Naive thymus-derived CD4-positive, alpha-beta T cell (primary cell): ENCODE measurements at regions not wholly inside any gene's neighbourhood (a gene's known extent, or its start where the extent isn't known, plus 50 kb on each side); places are given as distances from the start of the nearest gene placed in this dataset.

Experiments used
- ATAC-seq: fragments of 150-1000 bp; cut with Tn5 transposase; 2 replicates; pipeline ENCODE4 v1.10.0; 2021; ENCODE audit warnings: mild to moderate bottlenecking, moderate library complexity
- CTCF ChIA-PET: fragments of 350-600 bp; sonication (Branson Sonifier 250); formaldehyde crosslinking; loops from one replicate; lab custom pipeline; 2021; ENCODE audit warnings: antibody characterized with exemption; lab: Charles Lee
- POLR2A ChIA-PET: fragments of 350-600 bp; sonication (Branson Sonifier 250); formaldehyde crosslinking; loops from one replicate; lab custom pipeline; 2021; ENCODE audit warnings: antibody characterized with exemption, inconsistent platforms; lab: Charles Lee
- DNase-seq, 9 donors: peaks; one replicate each; pipeline versions ENCODE4 v3.0.0 to v3.0.0-alpha.2; 2020 to 2022; ENCODE audit warnings: mixed read lengths in 1 of 9
- H3K27ac ChIP-seq: one replicate; pipeline ENCODE4 v1.7.0; 2013; ENCODE audit warnings: mild to moderate bottlenecking, low read depth, low read length, moderate library complexity
- H3K27me3 ChIP-seq, 2 donors: one replicate each; pipeline ENCODE4 v1.7.0; 2013; ENCODE audit warnings: low read length in 2 of 2, mild to moderate bottlenecking in 2 of 2, moderate library complexity in 2 of 2; ENCODE audit not compliant: control insufficient read depth in 2 of 2, insufficient read depth in 2 of 2
- H3K36me3 ChIP-seq, 3 experiments: 1 replicate in 2 of 3; 2 replicates in 1 of 3; pipeline ENCODE4 v1.7.0; 2013; ENCODE audit warnings: low read length in 3 of 3, mild to moderate bottlenecking in 3 of 3, moderate library complexity in 1 of 3; ENCODE audit not compliant: insufficient read depth in 3 of 3, control insufficient read depth in 2 of 3
- H3K4me1 ChIP-seq, 2 donors: one replicate each; pipeline ENCODE4 v1.7.0; 2013; ENCODE audit warnings: low read length in 2 of 2, mild to moderate bottlenecking in 2 of 2, moderate library complexity in 1 of 2; ENCODE audit not compliant: control insufficient read depth in 2 of 2, insufficient read depth in 2 of 2
- H3K4me3 ChIP-seq: 2 replicates; pipeline ENCODE4 v1.7.0; 2013; ENCODE audit warnings: mild to moderate bottlenecking, low read length
- H3K9me3 ChIP-seq, 3 experiments: 1 replicate in 2 of 3; 2 replicates in 1 of 3; pipeline ENCODE4 v1.7.0; 2013; ENCODE audit warnings: low read length in 3 of 3; ENCODE audit not compliant: control insufficient read depth in 2 of 3
- H3K27ac Mint-ChIP-seq, 9 donors: one replicate each; pipeline ENCODE4 v1.8.0; 2020 to 2022; ENCODE audit warnings: mixed read lengths in 9 of 9, mild to moderate bottlenecking in 8 of 9, moderate library complexity in 5 of 9, inconsistent platforms in 2 of 9
- H3K27me3 Mint-ChIP-seq, 5 donors: one replicate each; pipeline ENCODE4 v1.8.0; 2021 to 2022; ENCODE audit warnings: mixed read lengths in 5 of 5, mild to moderate bottlenecking in 1 of 5
- H3K36me3 Mint-ChIP-seq, 5 donors: one replicate each; pipeline ENCODE4 v1.8.0; 2020 to 2022; ENCODE audit warnings: mixed read lengths in 5 of 5, mild to moderate bottlenecking in 3 of 5, inconsistent platforms in 1 of 5
- H3K4me1 Mint-ChIP-seq, 7 donors: one replicate each; pipeline ENCODE4 v1.8.0; 2020 to 2022; ENCODE audit warnings: mixed read lengths in 7 of 7, mild to moderate bottlenecking in 3 of 7, inconsistent platforms in 1 of 7
- H3K4me3 Mint-ChIP-seq, 10 donors: one replicate each; pipeline ENCODE4 v1.8.0; 2020 to 2022; ENCODE audit warnings: mild to moderate bottlenecking in 10 of 10, mixed read lengths in 10 of 10, moderate library complexity in 6 of 10, inconsistent platforms in 2 of 10
- H3K9me3 Mint-ChIP-seq, 11 donors: one replicate each; pipeline ENCODE4 v1.8.0; 2020 to 2022; ENCODE audit warnings: mixed read lengths in 11 of 11, mild to moderate bottlenecking in 4 of 11, inconsistent platforms in 1 of 11, moderate library complexity in 1 of 11
- intact Hi-C, 2 donors: fragments of 100-400 bp; cut with micrococcal nuclease; formaldehyde crosslinking; loops; one replicate each; pipeline ENCODE4 v1.15.1; 2023

DNA sequence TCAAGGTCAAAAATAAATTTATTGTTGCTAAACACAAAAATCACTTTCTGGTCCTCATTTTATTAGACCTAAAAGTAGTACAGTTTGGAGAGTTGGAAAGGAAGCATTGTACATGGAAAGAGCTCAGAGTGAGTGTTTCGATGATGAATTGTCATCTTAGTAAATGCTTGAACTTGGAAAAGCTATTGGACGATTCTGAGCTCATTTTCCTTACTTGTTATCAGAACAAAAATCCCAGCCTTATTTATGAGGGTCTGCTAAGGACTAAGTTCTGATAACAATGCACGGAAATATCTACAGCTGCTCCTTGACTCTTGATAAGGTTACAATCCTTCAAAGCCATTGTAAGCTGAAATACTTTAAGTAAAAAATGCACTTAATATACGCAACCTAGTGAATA lies 710.0 kb upstream of the PTBP2 start:
- ATAC-seq (no peak), DNase-seq (no peak)
- CTCF ChIA-PET: no interaction called here
- no peak overlapping the region for H3K4me3 ChIP-seq
- Mint-ChIP-seq H3K4me3 (no peak overlapping the region), H3K27ac (no peak overlapping the region), H3K27me3 (no peaks in the 10 kb centered on the region), H3K4me1 (no peaks in the 10 kb centered on the region), H3K36me3 (no peaks in the 10 kb centered on the region), H3K9me3 (peaks cover 0 to 22% (median 0%) of the 10 kb centered on the region in 11 donors)
- H3K27ac ChIP-seq: no peak overlapping the region
- no peaks in the 10 kb centered on the region for H3K36me3 ChIP-seq
- H3K27me3 ChIP-seq: no peaks in the 10 kb centered on the region
- intact Hi-C loops: no loop called here
- no peaks in the 10 kb centered on the region for H3K4me1 ChIP-seq
- POLR2A ChIA-PET: no interaction called here
- H3K9me3 ChIP-seq: no peaks in the 10 kb centered on the region

DNA sequence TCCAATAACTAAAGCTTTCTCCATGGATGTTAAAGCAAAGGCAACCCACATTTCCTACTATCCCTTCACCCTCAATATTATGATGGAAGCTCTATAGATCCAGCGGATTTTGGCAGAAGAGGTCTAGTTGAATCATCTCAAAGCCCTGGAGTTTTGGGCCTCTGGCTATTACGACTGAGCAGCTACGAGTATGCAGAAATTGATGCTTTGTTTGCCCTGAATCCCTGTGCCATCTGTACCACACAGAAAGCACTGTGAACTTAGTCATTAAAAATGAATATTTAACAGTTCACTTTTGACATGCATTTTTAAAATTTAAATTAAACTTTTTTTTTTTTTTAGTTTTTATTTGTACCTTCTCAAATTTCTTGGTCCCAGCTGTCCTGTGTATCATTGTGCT lies 705.4 kb upstream of the PTBP2 start:
- H3K4me1 ChIP-seq: no peaks in the 10 kb centered on the region
- no peaks in the 10 kb centered on the region for H3K36me3 Mint-ChIP-seq
- H3K36me3 ChIP-seq: no peaks in the 10 kb centered on the region
- no peaks in the 10 kb centered on the region for H3K9me3 ChIP-seq
- intact Hi-C loops: no loop called here
- ATAC-seq (no peak), DNase-seq (no peak)
- H3K4me3 Mint-ChIP-seq: no peak overlapping the region
- ChIA-PET POLR2A (no interaction called here), CTCF (no interaction called here)
- no peaks in the 10 kb centered on the region for H3K27me3 Mint-ChIP-seq
- H3K27ac ChIP-seq: no peak overlapping the region
- H3K27ac Mint-ChIP-seq: no peak overlapping the region
- no peaks in the 10 kb centered on the region for H3K4me1 Mint-ChIP-seq
- H3K9me3 Mint-ChIP-seq: peaks cover 0 to 22% (median 0%) of the 10 kb centered on the region in 11 donors
- no peak overlapping the region for H3K4me3 ChIP-seq
- no peaks in the 10 kb centered on the region for H3K27me3 ChIP-seq

DNA sequence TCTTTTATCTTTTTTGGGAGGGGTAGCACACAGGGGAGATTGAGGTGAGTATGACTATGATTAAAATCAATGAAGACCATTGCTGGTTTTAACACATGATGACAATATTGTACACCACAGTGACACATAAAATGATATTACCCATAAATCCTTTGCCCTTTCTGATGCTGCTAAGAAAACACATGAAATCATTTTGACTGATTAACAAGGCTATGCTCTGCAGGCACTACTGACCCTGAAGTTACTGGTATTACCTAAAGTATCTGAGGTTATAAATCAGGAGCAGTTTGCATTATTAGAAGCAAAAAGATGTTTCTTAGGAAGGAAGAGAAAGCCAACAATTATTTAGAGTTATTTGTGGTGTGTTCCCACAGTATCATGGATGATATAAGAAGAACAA lies 701.2 kb upstream of the PTBP2 start:
- no peak for DNase-seq
- CTCF ChIA-PET: no interaction called here

DNA sequence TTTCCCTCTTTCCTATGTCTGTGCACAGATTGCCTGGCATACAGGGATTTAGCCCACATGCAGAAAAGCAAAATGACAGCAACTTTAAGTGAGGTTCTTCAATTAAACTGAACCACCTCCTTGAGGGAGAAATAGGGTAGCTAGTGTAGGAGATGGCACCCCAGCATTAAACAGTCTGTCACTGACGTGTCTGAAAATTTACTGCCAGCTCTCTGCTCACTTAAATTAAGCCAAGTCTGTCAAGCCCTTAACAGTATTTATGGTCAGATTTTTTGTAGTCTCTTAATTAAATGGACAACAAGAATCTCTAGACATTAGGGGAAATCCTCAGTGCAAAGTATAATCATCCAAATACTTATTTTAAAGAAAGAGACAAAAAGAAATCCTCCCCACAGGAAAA lies 696.5 kb upstream of the PTBP2 start:
- H3K4me3 ChIP-seq: no peak overlapping the region
- ChIA-PET CTCF (no interaction called here), POLR2A (no interaction called here)
- Mint-ChIP-seq H3K9me3 (peaks cover 0 to 8% (median 3%) of the 10 kb centered on the region in 11 donors), H3K36me3 (no peaks in the 10 kb centered on the region), H3K4me1 (no peaks in the 10 kb centered on the region), H3K27ac (no peak overlapping the region), H3K4me3 (no peak overlapping the region), H3K27me3 (no peaks in the 10 kb centered on the region)
- H3K4me1 ChIP-seq: no peaks in the 10 kb centered on the region
- ATAC-seq: no peak
- H3K27ac ChIP-seq: no peak overlapping the region
- H3K36me3 ChIP-seq: no peaks in the 10 kb centered on the region
- H3K27me3 ChIP-seq: no peaks in the 10 kb centered on the region
- DNase-seq: no peak
- H3K9me3 ChIP-seq: no peaks in the 10 kb centered on the region
- intact Hi-C loops: no loop called here

More for the DNA sequence above, 701.2 kb upstream of the PTBP2 start:
- no peaks in the 10 kb centered on the region for H3K36me3 Mint-ChIP-seq
- no peaks in the 10 kb centered on the region for H3K9me3 ChIP-seq
- no peak overlapping the region for H3K27ac Mint-ChIP-seq
- no peaks in the 10 kb centered on the region for H3K27me3 Mint-ChIP-seq
- no peak overlapping the region for H3K4me3 ChIP-seq
- intact Hi-C loops: no loop called here
- no peaks in the 10 kb centered on the region for H3K4me1 ChIP-seq
- no peak overlapping the region for H3K27ac ChIP-seq
- peaks cover 0 to 6% (median 2%) of the 10 kb centered on the region in 11 donors for H3K9me3 Mint-ChIP-seq
- H3K4me3 Mint-ChIP-seq: no peak overlapping the region
- no peak for ATAC-seq
- H3K27me3 ChIP-seq: no peaks in the 10 kb centered on the region
- no peaks in the 10 kb centered on the region for H3K36me3 ChIP-seq
- POLR2A ChIA-PET: no interaction called here
- no peaks in the 10 kb centered on the region for H3K4me1 Mint-ChIP-seq

DNA sequence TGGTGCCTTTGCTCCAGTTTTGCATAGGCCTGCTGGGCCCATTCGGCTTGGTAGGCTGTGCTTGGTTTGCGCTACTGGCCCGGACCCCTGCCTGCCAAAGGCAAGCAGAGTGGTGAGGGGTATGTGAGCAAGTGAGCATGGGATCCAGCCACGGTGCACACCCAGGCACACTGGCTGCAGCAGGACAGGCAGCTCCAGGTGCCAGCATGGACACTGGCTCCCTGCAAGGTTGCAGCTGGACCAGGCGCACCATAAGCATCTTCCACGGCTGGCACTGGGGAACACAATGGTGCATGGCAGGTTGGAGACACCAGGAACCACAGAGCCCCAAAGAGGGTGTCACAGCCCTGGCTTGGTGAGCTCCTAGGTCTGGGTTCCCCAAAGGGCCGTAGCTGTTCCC lies 693.5 kb upstream of the PTBP2 start:
- no peak overlapping the region for H3K4me3 ChIP-seq
- intact Hi-C loops: no loop called here
- H3K27me3 Mint-ChIP-seq: no peaks in the 10 kb centered on the region
- H3K9me3 ChIP-seq: no peaks in the 10 kb centered on the region
- no peaks in the 10 kb centered on the region for H3K4me1 Mint-ChIP-seq
- ChIA-PET POLR2A (no interaction called here), CTCF (no interaction called here)
- no peaks in the 10 kb centered on the region for H3K36me3 ChIP-seq
- no peak for DNase-seq
- H3K4me3 Mint-ChIP-seq: no peak overlapping the region
- no peak overlapping the region for H3K27ac Mint-ChIP-seq
- ATAC-seq: no peak
- peaks cover 0 to 14% (median 3%) of the 10 kb centered on the region in 11 donors for H3K9me3 Mint-ChIP-seq
- no peak overlapping the region for H3K27ac ChIP-seq
- H3K4me1 ChIP-seq: no peaks in the 10 kb centered on the region
- no peaks in the 10 kb centered on the region for H3K27me3 ChIP-seq
- no peaks in the 10 kb centered on the region for H3K36me3 Mint-ChIP-seq

DNA sequence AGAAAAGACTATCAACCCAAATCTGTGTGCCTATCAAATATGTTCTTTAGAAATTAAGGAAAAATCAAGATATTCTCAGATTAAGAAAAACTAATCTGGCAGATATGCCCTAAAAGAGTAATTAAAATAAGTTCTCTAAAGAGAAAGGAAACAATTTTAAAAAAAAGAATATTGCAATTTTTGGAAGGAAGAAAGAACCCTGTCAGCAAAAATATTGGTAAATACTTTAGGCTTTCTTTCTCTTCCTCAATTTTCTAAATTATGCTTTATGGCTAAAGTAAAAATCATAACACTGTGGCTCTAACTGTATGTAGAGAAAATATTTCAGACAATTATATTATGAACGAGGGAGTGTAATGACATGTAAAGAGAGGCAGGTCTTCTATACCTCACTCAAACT lies 691.3 kb upstream of the PTBP2 start:
- CTCF ChIA-PET: no interaction called here
- DNase-seq (no peak), ATAC-seq (no peak)
- no peaks in the 10 kb centered on the region for H3K4me1 ChIP-seq
- Mint-ChIP-seq H3K27ac (no peak overlapping the region), H3K4me1 (no peaks in the 10 kb centered on the region), H3K27me3 (no peaks in the 10 kb centered on the region), H3K36me3 (no peaks in the 10 kb centered on the region), H3K4me3 (no peak overlapping the region), H3K9me3 (peaks cover 0 to 14% (median 2%) of the 10 kb centered on the region in 11 donors)
- no peaks in the 10 kb centered on the region for H3K27me3 ChIP-seq
- no peaks in the 10 kb centered on the region for H3K9me3 ChIP-seq
- no peak overlapping the region for H3K27ac ChIP-seq
- H3K36me3 ChIP-seq: no peaks in the 10 kb centered on the region
- intact Hi-C loops: no loop called here
- H3K4me3 ChIP-seq: no peak overlapping the region
- POLR2A ChIA-PET: no interaction called here

DNA sequence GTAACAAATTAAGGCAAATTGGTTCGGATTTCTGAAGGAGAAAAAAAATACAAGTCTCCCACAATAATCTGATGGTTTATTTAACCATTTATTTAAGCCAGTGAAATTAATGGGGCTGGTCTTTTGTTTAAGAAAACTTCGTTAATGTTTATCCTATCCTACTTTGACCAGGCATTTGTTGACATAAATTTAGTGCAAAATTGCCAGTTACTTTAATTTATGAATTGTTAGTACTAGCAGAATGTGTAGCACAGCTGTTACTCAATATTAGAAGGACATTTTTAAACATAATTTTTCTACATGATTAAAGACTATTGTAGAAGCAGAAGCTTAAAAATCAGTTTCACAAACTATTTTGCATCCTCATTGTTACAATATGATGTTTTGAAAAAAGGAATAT lies 687.6 kb upstream of the PTBP2 start:
- ATAC-seq (no peak), DNase-seq (no peak)
- Mint-ChIP-seq H3K27me3 (no peaks in the 10 kb centered on the region), H3K9me3 (peaks cover 0 to 19% (median 2%) of the 10 kb centered on the region in 11 donors), H3K36me3 (no peaks in the 10 kb centered on the region), H3K4me3 (no peak overlapping the region), H3K4me1 (no peaks in the 10 kb centered on the region), H3K27ac (no peak overlapping the region)
- no peaks in the 10 kb centered on the region for H3K27me3 ChIP-seq
- no peaks in the 10 kb centered on the region for H3K9me3 ChIP-seq
- H3K27ac ChIP-seq: no peak overlapping the region
- H3K4me1 ChIP-seq: no peaks in the 10 kb centered on the region
- H3K36me3 ChIP-seq: no peaks in the 10 kb centered on the region
- no peak overlapping the region for H3K4me3 ChIP-seq
- intact Hi-C loops: no loop called here
- ChIA-PET POLR2A (no interaction called here), CTCF (no interaction called here)
